ENCODE measurements at regions not wholly inside any gene's neighbourhood (a gene's known extent, or its start where the extent isn't known, plus 50 kb on each side); places are given as distances from the start of the nearest gene placed in this dataset.

GRCh38 chr13:89865164-89866064, 1482.1 kb upstream of the MIR17HG start:
- DNase-seq (ENCODE audit: low read depth, low spot score): no peak

- no peak for DNase-seq (ENCODE audit: low read depth, low spot score)
These were observed 1478.2 kb upstream of the MIR17HG start for GRCh38 chr13:89869312-89869711.

GRCh38 chr13:89878904-89879303, 1468.6 kb upstream of the MIR17HG start:
- DNase-seq (ENCODE audit: low read depth, low spot score): no peak

GRCh38 chr13:89880201-89880600, 1467.3 kb upstream of the MIR17HG start:
- no peak for DNase-seq (ENCODE audit: low read depth, low spot score)

- no peak for DNase-seq (ENCODE audit: low read depth, low spot score)
These were observed 1463.5 kb upstream of the MIR17HG start for GRCh38 chr13:89883893-89884448.

- no peak for DNase-seq (ENCODE audit: low read depth, low spot score)
These were observed 1456.7 kb upstream of the MIR17HG start for GRCh38 chr13:89890806-89891205.

GRCh38 chr13:89891416-89891815, 1456.1 kb upstream of the MIR17HG start:
- no peak for DNase-seq (ENCODE audit: low read depth, low spot score)

GRCh38 chr13:89897681-89898080, 1449.8 kb upstream of the MIR17HG start:
- DNase-seq (ENCODE audit: low read depth, low spot score): no peak

- no peak for DNase-seq (ENCODE audit: low read depth, low spot score)
These were observed 1448.0 kb upstream of the MIR17HG start for GRCh38 chr13:89899302-89900103.

GRCh38 chr13:89900104-89900765, 1447.3 kb upstream of the MIR17HG start:
- no peak for DNase-seq (ENCODE audit: low read depth, low spot score)

- DNase-seq (ENCODE audit: low read depth, low spot score): no peak
These were observed 1445.3 kb upstream of the MIR17HG start for GRCh38 chr13:89902223-89902622.

GRCh38 chr13:89903115-89903514, 1444.4 kb upstream of the MIR17HG start:
- no peak for DNase-seq (ENCODE audit: low read depth, low spot score)

GRCh38 chr13:89910166-89910565, 1437.3 kb upstream of the MIR17HG start:
- DNase-seq (ENCODE audit: low read depth, low spot score): no peak

- DNase-seq (ENCODE audit: low read depth, low spot score): no peak
These were observed 1430.9 kb upstream of the MIR17HG start for GRCh38 chr13:89916551-89916950.

- DNase-seq (ENCODE audit: low read depth, low spot score): no peak
These were observed 1427.0 kb upstream of the MIR17HG start for GRCh38 chr13:89920461-89920860.

- no peak for DNase-seq (ENCODE audit: low read depth, low spot score)
These were observed 1424.4 kb upstream of the MIR17HG start for GRCh38 chr13:89923052-89923451.

GRCh38 chr13:89923736-89924135, 1423.8 kb upstream of the MIR17HG start:
- no peak for DNase-seq (ENCODE audit: low read depth, low spot score)

- DNase-seq (ENCODE audit: low read depth, low spot score): no peak
These were observed 1422.4 kb upstream of the MIR17HG start for GRCh38 chr13:89925107-89925506.

GRCh38 chr13:89930861-89931260, 1416.6 kb upstream of the MIR17HG start:
- no peak for DNase-seq (ENCODE audit: low read depth, low spot score)

GRCh38 chr13:89932902-89933301, 1414.6 kb upstream of the MIR17HG start:
- no peak for DNase-seq (ENCODE audit: low read depth, low spot score)

GRCh38 chr13:89936256-89936655, 1411.2 kb upstream of the MIR17HG start:
- DNase-seq (ENCODE audit: low read depth, low spot score): no peak

GRCh38 chr13:89937420-89937819, 1410.1 kb upstream of the MIR17HG start:
- DNase-seq (ENCODE audit: low read depth, low spot score): no peak

Measured in pulmonary artery endothelial cell (primary cell).